Spleen (tissue), 11 donors: ENCODE measurements at regions not wholly inside any gene's neighbourhood (a gene's known extent, or its start where the extent isn't known, plus 50 kb on each side); places are given as distances from the start of the nearest gene placed in this dataset.

Experiments used
- DNase-seq: peaks from one replicate; pipeline ENCODE4 v3.0.0-alpha.2; 2020
- H3K27ac ChIP-seq, 8 donors: fragments of 200-600 bp; sonication (generic) in 7 of 8; 1 replicate in 4 of 8; 2 replicates in 4 of 8; pipeline versions ENCODE4 v1.5.0 to v1.8.0; 2016 to 2021; ENCODE audit warnings: inconsistent platforms in 4 of 8, mild to moderate bottlenecking in 4 of 8, moderate library complexity in 1 of 8
- H3K27me3 ChIP-seq, 7 donors: fragments of 200-600 bp; sonication (generic) in 6 of 7; replicated peaks in 1 of 7; 1 replicate in 4 of 7; 2 replicates in 3 of 7; pipeline versions ENCODE4 v1.5.0 to v1.8.0; 2016 to 2021; ENCODE audit warnings: inconsistent platforms in 3 of 7, mild to moderate bottlenecking in 1 of 7
- H3K36me3 ChIP-seq, 6 donors: fragments of 200-600 bp; sonication (generic) in 5 of 6; 1 replicate in 4 of 6; 2 replicates in 2 of 6; pipeline versions ENCODE4 v1.5.0 to v1.8.0; 2016 to 2021; ENCODE audit warnings: inconsistent platforms in 2 of 6
- H3K4me1 ChIP-seq, 6 donors: fragments of 200-600 bp; sonication (generic) in 5 of 6; 1 replicate in 3 of 6; 2 replicates in 3 of 6; pipeline versions ENCODE4 v1.5.0 to v1.8.0; 2016 to 2021; ENCODE audit warnings: inconsistent platforms in 3 of 6
- H3K4me3 ChIP-seq, 8 donors: fragments of 200-600 bp; sonication (generic) in 7 of 8; 1 replicate in 4 of 8; 2 replicates in 4 of 8; pipeline versions ENCODE4 v1.5.0 to v1.8.0; 2016 to 2021; ENCODE audit warnings: inconsistent platforms in 4 of 8, mild to moderate bottlenecking in 4 of 8, moderate library complexity in 2 of 8
- H3K9me3 ChIP-seq, 8 donors: fragments of 200-600 bp; sonication (generic) in 7 of 8; 1 replicate in 4 of 8; 2 replicates in 4 of 8; pipeline versions ENCODE4 v1.5.0 to v1.8.0; 2016 to 2021; ENCODE audit warnings: inconsistent platforms in 4 of 8
- CTCF ChIP-seq, 11 experiments: fragments of 200-600 bp in 7 of 11; fragments of 450-650 bp in 4 of 11; sonication (generic) in 4 of 11; IDR thresholded peaks in 8 of 11; conservative IDR thresholded peaks in 3 of 11; 1 replicate in 7 of 11; 2 replicates in 4 of 11; pipeline versions ENCODE4 v1.4.0 to v1.8.0; 2016 to 2021; ENCODE audit warnings: antibody characterized with exemption in 11 of 11, inconsistent platforms in 4 of 11, mild to moderate bottlenecking in 1 of 11
- POLR2A ChIP-seq, 3 donors: fragments of 450-650 bp; IDR thresholded peaks; one replicate each; pipeline ENCODE4 v1.5.1; 2017; ENCODE audit warnings: antibody characterized with exemption in 3 of 3, mild to moderate bottlenecking in 1 of 3
- POLR2AphosphoS5 ChIP-seq, 3 donors: sonication (generic); formaldehyde crosslinking; IDR thresholded peaks; one replicate each; pipeline ENCODE4 v1.5.1; 2017; ENCODE audit warnings: antibody characterized with exemption in 3 of 3
- WGBS, 5 donors: extraction: QIAGEN DNeasy Blood & Tissue Kit in 3 of 5; methylation state at CpG; one replicate each; pipeline versions ENCODE4 v1.1.5 to v1.1.7; 2013 to 2018; 5-methylcytosine and 5-hydroxymethylcytosine counted together
- intact Hi-C: fragments of 100-400 bp; cut with DNase I; formaldehyde crosslinking; loops from one replicate; pipeline ENCODE4 v1.15.0; 2023; ENCODE audit warnings: low total_unique reads
- donor health status: healthy with polysubstance abuse.
- donor health status: DM: no; HTN: no; CAD: no; lungs with moderate emphysema.
- donor health status: DM: no; HTN: no; CAD: no.
- donor health status: Bipolar disorder and iron deficiency.
- donor health status: healthy.
- donor health status: DM: no; HTN: no; CAD: no.
- donor health status: DM: yes; HTN: yes; CAD: no.

GRCh38 chr16:54843424-54843750, 87.3 kb upstream of the IRX5 start:
- no peaks in the 10 kb centered on the region for H3K27me3 ChIP-seq
- no peak overlapping the region for H3K27ac ChIP-seq
- intact Hi-C loops, result no loop called here
- no peaks in the 10 kb centered on the region for H3K4me1 ChIP-seq
- WGBS, 5 donors, result 75 to 94% (median 84%) methylated on average over 1 of the region's 1 CpG
- no peak for DNase-seq
- no peaks in the 10 kb centered on the region for H3K36me3 ChIP-seq
- peaks cover 0 to 36% (median 23%) of the 10 kb centered on the region in 8 donors for H3K9me3 ChIP-seq
- TF ChIP-seq POLR2AphosphoS5 (IDR thresholded peaks at IDR 0.05) (no peak), POLR2A (IDR thresholded peaks at IDR 0.05) (no peak), CTCF (IDR thresholded peaks at IDR 0.05 in 8 of 11, conservative IDR thresholded peaks at IDR 0.05 in 3 of 11) (no peak)
- no peak overlapping the region for H3K4me3 ChIP-seq

- H3K27me3 ChIP-seq, result no peaks in the 10 kb centered on the region
- TF ChIP-seq CTCF (IDR thresholded peaks at IDR 0.05 in 8 of 11, conservative IDR thresholded peaks at IDR 0.05 in 3 of 11) (no peak), POLR2A (IDR thresholded peaks at IDR 0.05) (no peak), POLR2AphosphoS5 (IDR thresholded peaks at IDR 0.05) (no peak)
- H3K27ac ChIP-seq, result no peak overlapping the region
- H3K36me3 ChIP-seq, result no peaks in the 10 kb centered on the region
- no peaks in the 10 kb centered on the region for H3K4me1 ChIP-seq
- intact Hi-C loops, result no loop called here
- H3K9me3 ChIP-seq, result peaks cover 0 to 36% (median 23%) of the 10 kb centered on the region in 8 donors
- H3K4me3 ChIP-seq, result no peak overlapping the region
- DNase-seq, result no peak
- WGBS, 5 donors, result 86 to 95% (median 89%) methylated on average over 5 of the region's 5 CpGs
Measured at GRCh38 chr16:54842743-54843423, 87.8 kb upstream of the IRX5 start.

DNA sequence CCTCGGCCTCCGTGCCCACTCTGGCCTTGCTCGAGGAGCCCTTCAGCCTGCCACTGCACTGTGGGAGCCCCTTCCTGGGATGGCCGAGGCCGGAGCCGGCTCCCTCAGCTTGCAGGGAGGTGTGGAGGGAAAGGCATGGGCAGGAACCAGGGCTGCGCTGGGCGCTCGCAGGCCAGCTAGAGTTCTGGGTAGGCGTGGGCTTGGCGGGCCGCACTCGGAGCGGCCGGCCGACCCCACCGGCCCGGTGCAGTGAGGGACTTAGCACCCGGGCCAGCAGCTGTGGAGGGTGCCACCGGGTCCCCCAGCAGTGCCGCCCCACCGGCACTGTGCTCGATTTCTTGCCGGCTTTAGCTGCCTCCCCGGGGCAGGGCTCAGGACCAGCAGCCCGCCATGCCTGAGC, 101.0 kb upstream of the IRX5 start:
- no peak for DNase-seq
- no peaks in the 10 kb centered on the region for H3K27me3 ChIP-seq
- no peaks in the 10 kb centered on the region for H3K4me1 ChIP-seq
- H3K9me3 ChIP-seq, result peaks cover 3 to 20% (median 15%) of the 10 kb centered on the region in 8 donors
- TF ChIP-seq POLR2AphosphoS5 (IDR thresholded peaks at IDR 0.05), result no peak
- no peak overlapping the region for H3K27ac ChIP-seq
- no peak overlapping the region for H3K4me3 ChIP-seq
- WGBS, 5 donors, result 94 to 96% (median 95%) methylated on average over 7 to 26 of the region's 26 CpGs
- no peaks in the 10 kb centered on the region for H3K36me3 ChIP-seq
- intact Hi-C loops, result no loop called here

GRCh38 chr16:54822892-54823291, 107.8 kb upstream of the IRX5 start:
- H3K27me3 ChIP-seq, result no peaks in the 10 kb centered on the region
- TF ChIP-seq CTCF (IDR thresholded peaks at IDR 0.05 in 8 of 11, conservative IDR thresholded peaks at IDR 0.05 in 3 of 11) (no peak), POLR2A (IDR thresholded peaks at IDR 0.05) (no peak)
- DNase-seq, result no peak
- WGBS, 5 donors, result 37 to 50% (median 47%) methylated on average over 4 of the region's 4 CpGs
- no peak overlapping the region for H3K4me3 ChIP-seq
- H3K4me1 ChIP-seq, result no peaks in the 10 kb centered on the region
- intact Hi-C loops, result no loop called here
- no peaks in the 10 kb centered on the region for H3K36me3 ChIP-seq
- H3K27ac ChIP-seq, result no peak overlapping the region
- H3K9me3 ChIP-seq, result no peaks in the 10 kb centered on the region

- DNase-seq, result no peak
- no peaks in the 10 kb centered on the region for H3K9me3 ChIP-seq
- no peak for TF ChIP-seq POLR2A (IDR thresholded peaks at IDR 0.05)
- no peak overlapping the region for H3K4me3 ChIP-seq
- H3K27ac ChIP-seq, result no peak overlapping the region
- peaks cover 0 to 2% (median 0%) of the 10 kb centered on the region in 7 donors for H3K27me3 ChIP-seq
- 80 to 87% (median 80%) methylated on average over 5 of the region's 5 CpGs for WGBS, 5 donors
- H3K4me1 ChIP-seq, result no peaks in the 10 kb centered on the region
- intact Hi-C loops, result no loop called here
- no peaks in the 10 kb centered on the region for H3K36me3 ChIP-seq
Measured at GRCh38 chr16:54822492-54822891, 108.2 kb upstream of the IRX5 start.
